ENCODE measurements at regions not wholly inside any gene's neighbourhood (a gene's known extent, or its start where the extent isn't known, plus 50 kb on each side); places are given as distances from the start of the nearest gene placed in this dataset.

DNA sequence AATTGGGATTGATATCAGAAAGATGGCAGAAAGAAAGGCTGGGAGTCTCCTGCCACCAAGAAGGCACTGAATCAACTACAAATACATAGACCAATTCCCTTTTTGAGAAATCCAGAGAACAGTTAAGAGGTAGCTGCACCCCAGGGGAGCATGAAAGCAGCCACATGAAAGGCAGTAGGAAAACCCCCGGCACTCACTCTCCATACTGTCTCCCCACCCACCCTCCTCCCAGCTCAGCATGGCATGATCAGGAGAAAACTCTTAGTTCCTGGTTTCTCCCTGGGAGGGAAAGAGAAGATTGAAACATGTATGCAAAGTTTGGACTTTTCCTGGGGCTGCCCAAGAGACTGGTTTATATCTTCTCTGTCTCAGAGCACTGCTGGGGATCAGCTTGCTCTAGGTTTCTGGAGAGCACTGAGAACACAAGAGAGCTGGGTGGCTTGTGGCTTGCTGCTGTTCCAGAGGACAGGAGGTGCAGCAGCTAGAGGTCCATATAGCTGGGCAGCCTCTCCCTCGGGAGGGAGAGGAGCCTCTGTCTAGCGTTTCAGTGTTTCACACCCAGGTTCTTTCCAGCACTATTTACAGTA is 305.7 kb downstream of the PDGFC start:
- no peak for ATAC-seq
- no peak for DNase-seq
- no peak overlapping the region for H3K27ac Mint-ChIP-seq
- no peaks in the 10 kb centered on the region for H3K27me3 Mint-ChIP-seq
- H3K36me3 Mint-ChIP-seq (ENCODE audit: low read depth), result no peaks in the 10 kb centered on the region
- H3K4me1 Mint-ChIP-seq, result no peaks in the 10 kb centered on the region
- peaks cover 4% of the 10 kb centered on the region for H3K9me3 Mint-ChIP-seq
- H3K4me3 Mint-ChIP-seq, result no peak overlapping the region

DNA sequence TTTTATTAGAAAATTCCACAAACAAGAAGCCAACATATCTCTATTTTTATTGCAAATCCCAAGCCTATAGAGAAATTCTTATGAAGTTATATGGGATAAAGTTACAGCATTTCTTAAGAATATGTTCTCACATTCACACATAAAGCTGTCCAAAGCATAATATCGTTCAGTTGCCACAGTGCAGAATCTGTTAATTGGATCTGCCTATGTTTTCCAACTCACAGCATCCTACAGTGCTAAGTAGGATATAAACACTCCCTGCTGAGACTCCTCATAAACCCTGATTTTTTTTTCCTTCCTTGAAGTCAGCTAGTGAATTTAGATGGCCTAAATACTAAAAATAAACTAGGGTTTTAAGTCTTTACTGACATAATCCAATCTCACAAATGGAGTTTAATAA is 307.9 kb downstream of the PDGFC start:
- no peak overlapping the region for H3K27ac Mint-ChIP-seq
- H3K27me3 Mint-ChIP-seq, result no peaks in the 10 kb centered on the region
- no peak for ATAC-seq
- no peaks in the 10 kb centered on the region for H3K4me1 Mint-ChIP-seq
- H3K4me3 Mint-ChIP-seq, result no peak overlapping the region
- H3K9me3 Mint-ChIP-seq, result peaks cover 4% of the 10 kb centered on the region
- H3K36me3 Mint-ChIP-seq (ENCODE audit: low read depth), result no peaks in the 10 kb centered on the region
- no peak for DNase-seq

DNA sequence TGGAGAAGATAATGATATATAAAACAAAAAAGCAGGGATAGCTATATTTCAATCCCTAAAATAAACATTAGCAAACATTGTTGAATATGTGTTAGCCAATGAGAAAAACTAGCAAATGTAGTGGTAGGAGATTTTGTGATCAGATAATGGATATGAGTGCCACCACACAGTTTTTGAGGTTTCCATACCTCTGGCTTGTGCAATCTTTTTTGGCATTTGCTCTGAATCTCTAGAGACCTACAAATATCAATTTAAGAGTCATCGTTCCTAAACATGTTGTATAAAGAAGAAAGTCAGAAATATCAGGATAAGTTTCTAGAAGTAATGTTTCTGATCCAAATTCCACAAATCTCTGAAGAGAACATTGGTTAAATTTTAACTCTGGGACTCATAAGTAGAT is 308.7 kb downstream of the PDGFC start:
- H3K27ac Mint-ChIP-seq, result no peak overlapping the region
- ATAC-seq, result no peak
- no peaks in the 10 kb centered on the region for H3K4me1 Mint-ChIP-seq

DNA sequence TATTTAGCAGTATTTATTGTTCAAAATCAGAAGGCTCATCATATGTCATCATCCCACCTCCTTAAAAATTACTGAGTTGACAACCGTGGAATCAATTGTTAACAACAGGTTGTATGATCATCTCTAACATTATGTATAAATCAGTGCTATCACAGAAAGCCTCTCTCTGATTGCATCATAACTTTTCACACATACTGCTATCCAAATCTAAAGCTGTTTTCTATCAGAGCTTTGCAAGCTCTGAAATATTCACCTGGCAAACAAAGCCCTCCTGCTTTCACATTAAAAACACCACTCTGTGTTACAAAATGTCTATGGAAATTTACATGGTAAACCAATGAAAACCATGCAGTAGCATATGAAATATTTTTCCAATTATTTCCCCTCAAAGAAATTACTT is 310.0 kb downstream of the PDGFC start:
- peaks cover 8% of the 10 kb centered on the region for H3K9me3 Mint-ChIP-seq
- ATAC-seq (no peak), DNase-seq (no peak)
- H3K36me3 Mint-ChIP-seq (ENCODE audit: low read depth), result no peaks in the 10 kb centered on the region
- H3K4me3 Mint-ChIP-seq, result no peak overlapping the region
- no peaks in the 10 kb centered on the region for H3K27me3 Mint-ChIP-seq
- no peak overlapping the region for H3K27ac Mint-ChIP-seq
- H3K4me1 Mint-ChIP-seq, result no peaks in the 10 kb centered on the region

More for the DNA sequence above, 308.7 kb downstream of the PDGFC start:
- Mint-ChIP-seq H3K27me3 (no peaks in the 10 kb centered on the region), H3K36me3 (ENCODE audit: low read depth) (no peaks in the 10 kb centered on the region), H3K4me3 (no peak overlapping the region), H3K9me3 (peaks cover 4% of the 10 kb centered on the region)
- DNase-seq, result no peak

DNA sequence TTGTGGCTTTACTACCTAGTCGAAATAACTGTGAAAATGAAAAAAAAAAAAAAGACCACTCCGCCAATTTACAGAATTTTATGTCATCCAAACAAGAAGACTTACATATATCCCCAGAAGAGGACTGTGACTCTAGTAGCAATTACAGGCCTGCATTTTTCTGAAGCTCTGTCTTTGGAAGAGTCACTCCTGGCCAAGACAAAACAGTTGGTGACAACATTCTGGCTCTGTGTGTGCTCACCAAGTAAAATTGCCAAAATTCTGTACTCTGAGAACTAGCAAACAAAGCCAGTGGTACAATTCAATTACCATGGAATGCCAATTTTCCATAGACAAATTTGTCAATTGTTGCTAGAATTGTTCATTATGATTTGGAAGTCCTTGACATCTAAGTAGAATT is 311.1 kb downstream of the PDGFC start:
- H3K27me3 Mint-ChIP-seq, result no peaks in the 10 kb centered on the region
- ATAC-seq (no peak), DNase-seq (no peak)
- H3K4me3 Mint-ChIP-seq, result no peak overlapping the region
- H3K9me3 Mint-ChIP-seq, result peaks cover 4% of the 10 kb centered on the region
- no peak overlapping the region for H3K27ac Mint-ChIP-seq
- no peaks in the 10 kb centered on the region for H3K36me3 Mint-ChIP-seq (ENCODE audit: low read depth)
- no peaks in the 10 kb centered on the region for H3K4me1 Mint-ChIP-seq

DNA sequence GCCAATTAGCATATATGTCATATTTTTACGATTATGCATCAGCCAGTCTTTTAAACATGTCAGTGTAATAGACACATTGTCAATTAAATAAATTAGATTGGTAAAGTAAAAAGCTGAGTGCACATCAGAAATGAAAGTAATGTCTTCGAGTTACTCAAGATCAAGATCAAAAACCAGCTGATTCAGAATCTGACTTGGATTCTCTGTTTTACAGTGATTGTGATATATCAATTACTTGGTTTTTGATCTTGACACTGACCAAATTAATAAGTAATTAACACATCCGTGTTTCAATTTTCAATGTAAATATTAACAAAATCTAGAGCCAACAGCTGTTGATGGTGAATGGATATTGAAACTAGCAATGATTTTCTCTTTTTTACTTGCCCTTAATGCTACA is 311.6 kb downstream of the PDGFC start:
- no peaks in the 10 kb centered on the region for H3K27me3 Mint-ChIP-seq
- H3K4me3 Mint-ChIP-seq, result no peak overlapping the region
- no peaks in the 10 kb centered on the region for H3K36me3 Mint-ChIP-seq (ENCODE audit: low read depth)
- DNase-seq, result no peak
- no peak for ATAC-seq
- peaks cover 4% of the 10 kb centered on the region for H3K9me3 Mint-ChIP-seq
- no peaks in the 10 kb centered on the region for H3K4me1 Mint-ChIP-seq
- H3K27ac Mint-ChIP-seq, result no peak overlapping the region

DNA sequence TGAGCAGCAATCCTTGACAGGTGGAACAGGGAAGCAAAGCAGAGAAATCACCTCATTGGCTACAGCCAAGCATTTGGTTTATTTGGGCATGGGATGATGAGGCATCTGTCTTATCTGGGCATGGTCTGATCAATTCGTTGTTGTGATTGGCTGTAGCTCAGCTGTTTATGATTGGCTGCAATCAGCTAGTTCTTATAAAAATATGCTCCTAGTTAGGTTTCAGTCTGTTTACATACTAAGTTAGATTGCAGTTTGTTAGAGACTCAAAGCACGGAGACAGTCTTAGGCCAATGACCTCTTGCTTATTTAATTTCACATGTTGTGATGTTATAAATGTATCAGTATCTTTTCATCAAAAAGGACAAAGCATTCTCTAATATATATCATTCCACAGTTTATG is 312.0 kb downstream of the PDGFC start:
- no peak overlapping the region for H3K4me3 Mint-ChIP-seq
- H3K27ac Mint-ChIP-seq, result no peak overlapping the region
- no peak for ATAC-seq
- H3K4me1 Mint-ChIP-seq, result no peaks in the 10 kb centered on the region
- no peak for DNase-seq
- no peaks in the 10 kb centered on the region for H3K27me3 Mint-ChIP-seq
- no peaks in the 10 kb centered on the region for H3K36me3 Mint-ChIP-seq (ENCODE audit: low read depth)
- peaks cover 4% of the 10 kb centered on the region for H3K9me3 Mint-ChIP-seq

DNA sequence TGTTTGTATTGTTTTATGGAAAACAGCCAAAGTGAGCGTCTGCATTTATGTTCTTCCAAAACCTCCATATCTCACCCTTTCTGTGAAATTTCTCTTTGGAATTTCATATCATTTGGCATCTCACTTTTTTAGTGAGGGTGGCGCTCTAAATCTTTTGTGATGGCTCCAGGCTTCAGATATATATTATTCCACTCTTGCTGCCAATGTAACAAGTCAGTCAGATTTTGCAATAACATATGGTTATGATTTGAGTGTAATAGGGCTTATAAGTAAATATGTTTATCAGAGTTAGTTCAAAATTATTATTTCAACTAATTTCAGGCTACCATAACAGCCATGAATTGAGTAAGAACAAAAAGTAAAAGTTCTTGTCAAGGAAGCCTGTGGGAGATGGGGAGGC is 314.7 kb downstream of the PDGFC start:
- Mint-ChIP-seq H3K4me3 (no peak overlapping the region), H3K36me3 (ENCODE audit: low read depth) (no peaks in the 10 kb centered on the region), H3K9me3 (peaks cover 4% of the 10 kb centered on the region), H3K4me1 (no peaks in the 10 kb centered on the region), H3K27me3 (no peaks in the 10 kb centered on the region), H3K27ac (no peak overlapping the region)
- DNase-seq (no peak), ATAC-seq (no peak)

DNA sequence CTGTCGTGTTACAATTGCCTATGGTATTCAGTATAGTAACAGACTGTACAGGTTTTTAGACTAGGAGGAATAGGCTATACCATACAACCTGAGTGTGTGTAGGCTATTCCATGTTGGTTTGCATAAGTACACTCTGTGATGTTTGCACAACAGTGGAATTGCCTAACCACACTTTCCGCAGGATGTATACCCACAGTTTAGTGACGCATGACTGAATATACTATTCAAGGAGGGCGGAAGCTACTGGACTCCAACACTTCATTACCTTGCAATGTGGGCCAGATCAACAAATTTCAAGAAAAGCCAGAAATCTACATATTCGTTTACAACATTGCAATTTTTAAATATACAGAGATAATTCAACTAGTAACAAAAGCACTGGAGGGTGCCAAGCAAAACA is 317.2 kb downstream of the PDGFC start:
- Mint-ChIP-seq H3K27ac (no peak overlapping the region), H3K27me3 (no peaks in the 10 kb centered on the region), H3K9me3 (peaks cover 18% of the 10 kb centered on the region), H3K4me1 (no peaks in the 10 kb centered on the region), H3K36me3 (ENCODE audit: low read depth) (no peaks in the 10 kb centered on the region), H3K4me3 (no peak overlapping the region)
- DNase-seq (no peak), ATAC-seq (no peak)

DNA sequence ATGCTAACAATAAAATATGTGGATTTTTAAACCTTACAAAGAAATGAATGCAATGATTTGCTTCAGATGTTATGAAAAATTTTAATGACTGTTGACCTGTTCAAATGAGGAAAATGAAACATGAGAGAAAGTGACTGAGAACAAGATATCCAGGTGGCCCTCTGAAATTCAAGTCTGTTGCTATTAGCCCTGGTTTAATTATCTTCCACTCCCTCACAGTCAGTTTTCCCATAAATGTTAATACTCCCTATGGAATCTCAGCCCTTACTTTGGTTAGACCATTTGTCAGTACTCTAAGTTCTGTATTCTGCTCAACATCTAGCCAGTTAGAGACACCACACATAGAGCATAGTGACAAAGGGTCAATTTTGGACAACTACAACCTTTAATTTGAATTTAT is 327.8 kb downstream of the PDGFC start:
- Mint-ChIP-seq H3K36me3 (ENCODE audit: low read depth) (no peaks in the 10 kb centered on the region), H3K4me1 (no peaks in the 10 kb centered on the region), H3K27ac (no peak overlapping the region), H3K27me3 (no peaks in the 10 kb centered on the region), H3K9me3 (no peaks in the 10 kb centered on the region), H3K4me3 (no peak overlapping the region)
- DNase-seq (no peak), ATAC-seq (no peak)

DNA sequence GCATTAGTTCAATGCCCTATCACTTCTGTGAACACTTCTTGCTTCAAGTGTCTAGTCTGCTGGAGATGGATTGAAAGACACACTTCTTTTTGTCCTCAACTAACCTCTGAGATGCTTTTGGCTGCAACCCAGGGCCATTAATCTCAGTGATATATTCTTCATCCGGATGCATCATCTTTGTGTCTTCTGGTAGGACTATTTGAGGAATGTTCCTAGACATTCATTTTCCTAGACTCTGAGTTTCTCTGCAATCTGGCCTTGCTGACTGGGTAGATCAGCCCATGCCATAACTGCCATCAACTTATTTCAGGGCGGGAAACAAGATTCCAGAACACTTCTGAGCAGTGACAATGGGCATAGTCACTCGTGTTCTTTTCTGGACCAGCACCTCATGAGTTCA is 329.4 kb downstream of the PDGFC start:
- Mint-ChIP-seq H3K36me3 (ENCODE audit: low read depth) (no peaks in the 10 kb centered on the region), H3K4me1 (no peaks in the 10 kb centered on the region), H3K27me3 (no peaks in the 10 kb centered on the region), H3K9me3 (no peaks in the 10 kb centered on the region), H3K4me3 (no peak overlapping the region), H3K27ac (no peak overlapping the region)
- DNase-seq (no peak), ATAC-seq (no peak)

DNA sequence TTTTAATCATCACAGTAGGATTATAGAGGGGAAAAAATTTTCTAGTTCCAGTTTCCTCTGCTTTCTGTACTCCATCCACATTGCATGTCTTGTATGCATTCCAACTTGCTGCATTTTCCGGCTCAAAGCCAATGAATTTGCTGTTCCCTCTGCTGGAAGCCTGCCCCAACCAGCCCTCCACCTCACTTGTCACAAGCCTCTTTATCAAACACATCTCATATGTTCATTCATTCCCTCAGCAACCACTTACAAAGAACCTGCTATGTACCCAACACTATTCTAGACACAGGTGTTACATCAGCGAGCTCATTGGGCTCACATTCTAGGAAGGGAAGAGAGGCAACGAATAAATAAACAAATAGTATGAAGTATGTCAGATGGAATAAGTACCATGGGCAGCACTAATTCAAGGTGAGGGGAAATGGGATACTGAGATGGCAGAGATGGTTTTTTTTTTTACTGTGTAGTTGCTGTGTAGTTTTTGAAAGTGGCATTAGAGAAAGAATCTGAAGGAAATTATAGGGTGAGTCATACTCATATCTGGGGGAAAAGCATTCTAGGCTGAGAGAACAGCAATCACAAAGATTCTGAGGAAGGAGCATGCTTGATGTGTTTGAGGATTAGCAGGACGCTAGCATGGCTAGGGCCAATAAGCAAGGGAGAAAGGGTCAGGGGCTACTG is 332.5 kb downstream of the PDGFC start:
- no peak for DNase-seq
- no peak for ATAC-seq
- H3K9me3 Mint-ChIP-seq, result peaks cover 3% of the 10 kb centered on the region
- no peak overlapping the region for H3K4me3 Mint-ChIP-seq
- no peaks in the 10 kb centered on the region for H3K36me3 Mint-ChIP-seq (ENCODE audit: low read depth)
- H3K27ac Mint-ChIP-seq, result no peak overlapping the region
- H3K4me1 Mint-ChIP-seq, result no peaks in the 10 kb centered on the region
- H3K27me3 Mint-ChIP-seq, result no peaks in the 10 kb centered on the region

DNA sequence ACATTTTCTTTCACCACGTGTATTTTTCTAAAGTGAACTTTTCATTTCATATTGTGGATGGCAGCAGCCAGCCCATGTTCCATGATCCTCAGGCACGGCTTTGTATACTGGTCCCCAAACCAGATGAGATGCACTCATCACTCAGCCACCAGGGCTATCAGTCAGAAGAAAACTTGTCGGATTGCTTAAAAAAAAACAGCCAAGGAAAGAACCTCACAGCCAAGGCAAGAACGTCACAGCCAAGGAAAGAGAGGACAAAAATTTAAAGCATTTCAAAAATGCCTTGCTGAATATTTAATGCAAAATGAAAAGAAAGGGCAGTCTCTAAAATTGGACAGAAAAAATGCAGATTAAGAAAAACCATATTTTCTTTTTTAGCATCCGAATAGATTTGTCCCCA is 333.3 kb downstream of the PDGFC start:
- no peak overlapping the region for H3K4me3 Mint-ChIP-seq
- H3K4me1 Mint-ChIP-seq, result no peaks in the 10 kb centered on the region
- DNase-seq (no peak), ATAC-seq (no peak)
- H3K36me3 Mint-ChIP-seq (ENCODE audit: low read depth), result no peaks in the 10 kb centered on the region
- no peaks in the 10 kb centered on the region for H3K27me3 Mint-ChIP-seq
- peaks cover 3% of the 10 kb centered on the region for H3K9me3 Mint-ChIP-seq
- H3K27ac Mint-ChIP-seq, result no peak overlapping the region

DNA sequence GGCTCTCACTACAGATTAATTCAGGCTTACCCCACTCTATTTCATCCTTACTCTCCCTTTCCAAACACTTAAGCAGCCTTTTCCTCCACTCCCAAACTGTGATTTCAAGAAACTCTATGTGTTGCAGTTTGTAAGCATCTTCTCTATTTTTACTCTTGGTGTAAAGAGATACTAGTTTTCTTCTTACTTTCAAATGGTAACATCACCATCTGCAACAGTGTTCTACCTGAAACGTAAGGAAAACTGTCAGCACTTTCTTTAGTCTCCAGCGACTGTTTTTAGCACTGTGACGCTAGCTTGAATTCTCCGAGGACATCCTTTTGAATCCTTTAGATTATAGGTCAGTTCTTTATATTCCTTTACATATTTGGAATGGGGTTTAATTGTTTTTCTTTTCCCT is 335.2 kb downstream of the PDGFC start:
- Mint-ChIP-seq H3K27ac (no peak overlapping the region), H3K36me3 (ENCODE audit: low read depth) (no peaks in the 10 kb centered on the region), H3K9me3 (peaks cover 6% of the 10 kb centered on the region), H3K27me3 (no peaks in the 10 kb centered on the region), H3K4me1 (no peaks in the 10 kb centered on the region), H3K4me3 (no peak overlapping the region)
- DNase-seq (no peak), ATAC-seq (no peak)

DNA sequence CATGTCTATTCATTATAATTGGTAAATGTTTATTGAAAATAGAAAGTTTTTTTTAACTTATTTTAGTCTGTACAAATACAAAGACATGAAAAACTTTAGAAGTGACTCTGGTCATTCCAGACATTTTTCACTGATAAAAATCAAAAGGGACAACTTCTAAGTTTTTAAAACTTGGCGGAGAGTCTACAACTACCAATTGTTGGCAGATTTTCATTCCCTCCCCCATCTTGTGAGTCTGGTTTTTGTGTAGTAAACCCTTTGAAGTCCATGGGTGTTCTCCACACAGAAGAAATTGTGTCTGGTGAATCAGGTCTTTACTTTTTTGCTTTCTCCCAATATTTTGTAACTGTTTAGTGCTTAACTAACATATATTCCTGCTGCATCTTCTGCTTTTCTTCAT is 336.5 kb downstream of the PDGFC start:
- Mint-ChIP-seq H3K36me3 (ENCODE audit: low read depth) (no peaks in the 10 kb centered on the region), H3K27ac (no peak overlapping the region), H3K4me3 (no peak overlapping the region), H3K4me1 (no peaks in the 10 kb centered on the region), H3K27me3 (no peaks in the 10 kb centered on the region), H3K9me3 (peaks cover 15% of the 10 kb centered on the region)
- ATAC-seq (no peak), DNase-seq (no peak)

DNA sequence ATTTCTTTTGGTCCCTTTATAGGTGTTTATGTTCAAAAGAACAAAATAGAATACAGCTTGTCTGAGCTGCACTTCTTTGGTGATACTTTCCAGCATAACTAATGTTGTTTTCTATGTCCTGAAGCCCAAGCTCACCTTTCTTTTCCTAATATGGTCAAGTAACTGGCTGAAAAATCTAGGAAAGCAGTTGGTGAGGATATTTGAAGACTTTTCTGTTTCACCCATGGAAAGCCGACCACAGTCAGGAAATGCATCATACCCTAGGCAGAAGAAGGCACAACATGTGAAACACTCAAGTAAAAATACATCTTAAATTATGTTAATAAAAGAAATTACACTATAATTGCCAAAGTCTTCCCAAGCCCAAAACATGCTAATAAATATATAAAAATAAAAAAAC is 337.0 kb downstream of the PDGFC start:
- Mint-ChIP-seq H3K9me3 (peaks cover 19% of the 10 kb centered on the region), H3K36me3 (ENCODE audit: low read depth) (no peaks in the 10 kb centered on the region), H3K27me3 (no peaks in the 10 kb centered on the region), H3K4me3 (no peak overlapping the region), H3K4me1 (no peaks in the 10 kb centered on the region), H3K27ac (no peak overlapping the region)
- ATAC-seq (no peak), DNase-seq (no peak)

All from activated naive CD8-positive, alpha-beta T cell treated with anti-CD3 and anti-CD28 coated beads, Interleukin-2, amount 50 U/mL, for 24 hours (primary cell).